GM21737 (cell line): ENCODE measurements at regions not wholly inside any gene's neighbourhood (a gene's known extent, or its start where the extent isn't known, plus 50 kb on each side); places are given as distances from the start of the nearest gene placed in this dataset.
"Not testable (repeated sequence)": the region's sequence is repeated elsewhere in the genome, so short reads cannot be mapped to it uniquely, and the experiment has no call there.

Experiments used
- ATAC-seq: cut with Tn5 transposase; IDR thresholded peaks from one replicate; pipeline ENCODE4 v1.9.1; 2021; ENCODE audit warnings: mild to moderate bottlenecking, moderate library complexity; ENCODE audit not compliant: unreplicated experiment

- no peak for ATAC-seq
Measured at GRCh38 chr1:229710746-229711145, 84.7 kb downstream of the URB2 start.

GRCh38 chr1:229714306-229714705 is 88.3 kb downstream of the URB2 start:
- no peak for ATAC-seq

- ATAC-seq: no peak
Measured at GRCh38 chr1:229714964-229715603, 89.0 kb downstream of the URB2 start.

GRCh38 chr1:229716069-229716468 is 90.0 kb downstream of the URB2 start:
- no peak for ATAC-seq

DNA sequence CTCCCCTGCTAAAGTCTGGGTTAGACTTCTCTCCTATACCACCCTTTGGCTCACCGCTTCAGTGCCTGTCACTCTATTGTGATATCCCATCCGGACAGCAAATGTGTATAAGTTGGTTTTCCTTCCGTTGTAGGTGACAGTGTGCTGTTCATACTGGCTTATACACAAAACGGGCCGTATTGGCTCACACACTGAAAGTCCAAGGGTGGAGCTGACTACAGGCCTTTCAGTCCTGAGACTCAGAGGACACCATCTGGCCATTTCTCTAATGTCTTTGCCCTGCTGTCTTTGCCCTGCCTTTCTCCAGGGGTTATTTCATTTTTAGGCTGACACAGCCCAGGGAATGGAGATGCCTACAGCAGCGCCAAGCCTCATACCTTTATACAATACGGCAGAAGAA is 90.7 kb downstream of the URB2 start:
- no peak for ATAC-seq

- no peak for ATAC-seq
Measured at GRCh38 chr1:229717786-229718576, 91.9 kb downstream of the URB2 start.

GRCh38 chr1:229726061-229726460 is 100.0 kb downstream of the URB2 start:
- ATAC-seq: no peak

GRCh38 chr1:229729916-229730315 is 103.9 kb downstream of the URB2 start:
- no peak for ATAC-seq

- ATAC-seq: no peak
Measured at GRCh38 chr1:229730573-229730972, 104.5 kb downstream of the URB2 start.

DNA sequence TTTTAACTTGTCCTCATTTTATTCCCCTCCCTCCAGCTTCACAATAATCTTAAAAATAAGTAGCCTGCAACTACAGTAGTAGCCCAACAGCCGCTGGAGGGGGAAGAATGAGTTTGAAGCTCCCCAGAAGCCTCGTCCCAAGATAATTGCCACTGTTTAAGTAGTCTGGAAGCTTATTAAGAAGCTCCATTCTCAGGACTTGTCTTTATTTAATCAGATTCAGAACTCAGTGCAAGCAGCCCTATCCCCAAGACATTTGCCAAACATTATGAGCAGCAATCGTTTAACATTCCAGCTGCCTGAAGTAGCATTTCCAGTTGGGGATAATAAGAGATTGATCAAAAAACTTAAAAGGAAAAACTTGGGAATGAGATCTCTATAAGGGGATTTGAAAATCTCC is 106.0 kb downstream of the URB2 start:
- no peak for ATAC-seq

DNA sequence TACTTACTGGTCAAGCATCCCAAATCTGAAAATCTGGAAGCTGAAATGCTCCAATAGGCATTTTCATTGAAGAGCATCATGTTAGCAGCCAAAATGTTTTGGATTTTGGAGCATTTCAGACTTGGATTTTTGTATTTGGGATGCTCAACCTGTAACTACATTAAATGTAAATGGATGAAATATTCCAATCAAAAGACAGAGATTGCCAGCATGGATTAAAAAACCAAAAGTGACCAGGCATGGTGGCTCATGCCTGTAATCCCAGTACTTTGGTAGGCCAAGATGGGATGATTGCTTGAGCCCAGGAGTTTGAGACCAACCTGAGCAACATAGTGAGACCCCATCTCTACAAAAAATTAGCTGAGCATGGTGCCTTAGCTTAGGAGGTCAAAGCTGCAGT is 110.3 kb downstream of the URB2 start:
- ATAC-seq: no peak

DNA sequence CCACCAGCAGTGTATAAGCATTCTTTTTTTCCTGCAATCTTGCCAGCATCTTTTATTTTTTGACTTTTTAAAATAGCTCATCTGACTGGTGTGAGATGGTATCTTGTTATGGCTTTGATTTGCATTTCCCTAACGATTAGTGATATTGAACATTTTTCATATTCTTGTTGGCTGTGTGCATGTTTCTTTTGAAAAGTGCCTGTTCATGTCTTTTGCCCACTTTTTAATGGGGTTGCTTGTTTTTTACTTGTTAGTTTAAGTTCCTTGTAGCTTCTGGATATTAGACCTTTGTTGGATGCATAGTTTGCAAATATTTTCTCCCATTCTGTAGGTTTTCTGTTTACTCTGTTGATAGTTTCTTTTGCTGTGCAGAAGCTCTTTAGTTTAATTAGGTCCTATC is 116.6 kb downstream of the URB2 start:
- not testable (repeated sequence) for ATAC-seq

- no peak for ATAC-seq
Measured at GRCh38 chr1:229749992-229750391, 123.9 kb downstream of the URB2 start.

GRCh38 chr1:229751610-229752009 is 125.6 kb downstream of the URB2 start:
- no peak for ATAC-seq

DNA sequence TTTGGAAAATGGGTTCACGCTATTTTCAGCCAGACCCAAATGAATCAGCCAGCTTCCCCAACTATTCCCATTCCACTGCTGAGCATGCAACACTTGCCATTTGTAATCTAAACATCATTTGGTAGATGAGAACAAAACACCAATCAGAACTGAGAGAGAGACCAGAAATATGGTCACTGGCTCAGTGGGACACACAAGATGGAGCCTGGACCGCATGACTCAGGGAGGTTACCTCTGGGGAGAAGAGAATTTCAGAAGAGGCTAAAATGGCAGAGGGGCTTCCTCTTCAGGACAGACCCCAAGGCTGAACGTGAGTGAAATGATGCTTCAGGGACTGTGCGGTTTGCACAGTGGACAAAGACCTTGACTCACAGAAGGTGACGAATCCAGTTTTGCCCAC is 126.6 kb downstream of the URB2 start:
- no peak for ATAC-seq

DNA sequence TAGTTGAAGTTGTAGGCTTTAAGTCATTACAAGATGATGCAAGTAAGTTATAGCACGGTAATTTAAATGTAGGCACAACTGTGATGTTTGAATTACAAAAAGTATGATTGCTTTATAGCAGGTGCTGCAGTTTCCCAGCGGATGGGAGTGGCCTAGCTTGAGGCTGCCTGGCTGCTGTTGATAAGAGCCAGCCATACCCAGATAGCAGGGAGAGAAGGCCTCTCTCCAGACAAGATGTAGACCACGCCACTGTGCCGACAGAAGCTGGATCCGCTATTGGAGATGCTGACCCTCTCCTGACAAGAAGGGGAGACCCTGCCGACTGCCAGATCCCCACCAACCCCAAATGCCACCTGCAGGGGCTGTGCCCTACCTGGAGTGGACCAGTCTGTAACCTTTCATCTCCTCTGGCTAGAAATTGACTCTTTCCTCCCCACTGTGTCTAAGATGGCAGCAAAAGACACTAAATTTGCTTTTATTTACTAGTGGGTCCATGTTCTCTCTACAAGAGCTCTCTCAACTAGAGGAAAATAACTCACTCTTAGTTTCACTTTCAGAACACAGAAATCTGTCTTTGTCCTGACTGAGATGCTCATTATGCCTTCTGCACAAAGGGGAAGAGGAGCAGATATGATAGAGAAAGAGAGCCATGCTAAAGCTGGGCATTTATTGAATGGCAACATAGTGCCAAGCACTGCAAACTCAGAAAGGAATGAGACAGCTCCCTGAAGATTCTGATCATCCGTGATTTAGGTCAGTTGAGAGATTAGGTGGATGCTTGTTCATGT is 127.9 kb downstream of the URB2 start:
- ATAC-seq: no peak

DNA sequence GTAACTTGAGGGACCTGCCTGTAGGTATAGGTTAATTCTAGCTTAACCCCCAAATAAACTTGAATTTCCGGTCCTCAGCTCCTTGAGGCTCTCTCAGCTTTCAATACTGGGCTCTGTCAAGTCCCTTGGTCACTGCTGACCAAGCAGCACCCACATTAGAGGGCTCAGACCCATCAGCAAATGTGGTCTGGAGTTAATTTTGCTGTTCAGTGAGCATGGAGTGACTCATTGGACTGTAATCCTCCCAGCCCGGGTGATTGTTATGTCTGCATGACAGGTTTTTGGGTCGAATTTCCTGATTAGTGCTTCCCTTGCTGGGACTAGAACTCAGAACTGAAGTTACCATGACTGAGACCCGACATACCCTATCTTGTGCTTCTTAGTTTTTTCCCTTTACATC is 130.6 kb downstream of the URB2 start:
- no peak for ATAC-seq

GRCh38 chr1:229757226-229757625 is 131.2 kb downstream of the URB2 start:
- ATAC-seq: no peak

DNA sequence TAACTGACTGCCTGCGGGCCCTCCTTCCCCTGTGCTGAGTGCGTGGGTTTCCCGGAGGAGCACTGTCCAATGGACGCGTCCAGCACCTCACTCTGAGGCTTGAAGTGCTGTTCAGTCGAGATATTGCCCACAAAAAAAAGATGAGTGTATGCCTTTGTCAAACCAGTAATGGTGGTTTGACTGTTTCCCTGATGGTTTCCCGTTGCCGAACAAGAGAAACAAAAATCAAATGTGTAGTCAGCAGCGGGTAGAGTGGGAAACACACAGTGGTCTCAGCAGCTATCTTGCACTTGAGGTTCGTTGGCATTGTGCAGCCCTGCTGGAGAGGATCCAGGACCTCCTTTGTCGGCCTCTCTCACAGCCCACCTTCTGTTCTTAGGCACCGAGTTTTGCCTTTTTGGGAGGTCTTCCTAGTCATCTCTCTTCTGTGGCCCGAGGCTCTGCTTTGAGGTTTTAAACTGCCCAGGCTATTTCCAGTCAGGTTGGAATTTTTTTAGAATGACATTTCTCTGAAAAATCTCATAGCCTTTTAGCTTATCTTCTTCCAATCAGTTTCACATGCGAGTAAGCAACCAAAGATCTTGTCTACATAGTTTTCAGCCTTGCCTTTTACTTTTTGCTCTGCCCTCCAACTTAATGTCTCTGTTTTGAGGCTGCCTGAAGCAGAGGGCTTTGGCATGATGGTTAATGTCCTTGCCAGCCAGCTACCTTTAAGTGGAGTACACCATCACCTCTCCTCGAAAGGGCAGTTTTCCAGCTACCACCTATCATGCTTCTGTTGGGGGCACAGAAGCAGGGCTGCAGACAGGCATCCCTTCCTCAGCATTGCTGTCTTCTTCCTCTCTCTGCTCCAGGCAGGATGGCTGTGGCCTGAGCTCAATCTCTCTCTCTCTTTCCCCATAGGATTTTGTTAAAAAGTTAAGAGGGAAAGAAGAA is 132.3 kb downstream of the URB2 start:
- no peak for ATAC-seq

- no peak for ATAC-seq
Measured at GRCh38 chr1:229759037-229759435, 133.0 kb downstream of the URB2 start.

- ATAC-seq: no peak
Measured at GRCh38 chr1:229759586-229759985, 133.5 kb downstream of the URB2 start.
